Peyer's patch (tissue), 4 donors: ENCODE measurements at regions not wholly inside any gene's neighbourhood (a gene's known extent, or its start where the extent isn't known, plus 50 kb on each side); places are given as distances from the start of the nearest gene placed in this dataset.

ENCODE experiments used
- CTCF ChIP-seq, 6 experiments: fragments of 450-650 bp in 4 of 6; fragments of 200-600 bp in 2 of 6; sonication (generic) in 1 of 6; IDR thresholded peaks; one replicate each; pipeline ENCODE4 v1.5.1; 2017 to 2019; ENCODE audit warnings: antibody characterized with exemption in 6 of 6, mild to moderate bottlenecking in 3 of 6, moderate library complexity in 1 of 6
- POLR2A ChIP-seq, 2 donors: fragments of 450-650 bp; IDR thresholded peaks; one replicate each; pipeline ENCODE4 v1.5.1; 2017; ENCODE audit warnings: antibody characterized with exemption in 2 of 2, mild to moderate bottlenecking in 2 of 2, moderate library complexity in 2 of 2

GRCh38 chr6:99096170-99096569 is 148.4 kb upstream of the FBXL4 start:
- TF ChIP-seq CTCF (IDR thresholded peaks at IDR 0.05), result no peak
- no peak for TF ChIP-seq POLR2A (IDR thresholded peaks at IDR 0.05)
